Epithelial cell of esophagus (primary cell): ENCODE measurements at regions not wholly inside any gene's neighbourhood (a gene's known extent, or its start where the extent isn't known, plus 50 kb on each side); places are given as distances from the start of the nearest gene placed in this dataset.

Experiments
- DNase-seq: peaks from one replicate; pipeline ENCODE4 v3.0.0; 2010; ENCODE audit warnings: low read depth
- H3K4me3 ChIP-seq: 2 replicates; pipeline ENCODE4 v1.5.1; 2011; ENCODE audit warnings: mild to moderate bottlenecking, low read length, control low read depth
- TF ChIP-seq, protein P1 (sequence below): IDR thresholded peaks from 2 replicates; pipeline ENCODE4 v1.5.1; 2011; ENCODE audit warnings: low read depth, mild to moderate bottlenecking, low read length, control low read depth, inconsistent platforms; ENCODE audit not compliant: insufficient read depth; ENCODE audit errors: missing control alignments

DNA sequence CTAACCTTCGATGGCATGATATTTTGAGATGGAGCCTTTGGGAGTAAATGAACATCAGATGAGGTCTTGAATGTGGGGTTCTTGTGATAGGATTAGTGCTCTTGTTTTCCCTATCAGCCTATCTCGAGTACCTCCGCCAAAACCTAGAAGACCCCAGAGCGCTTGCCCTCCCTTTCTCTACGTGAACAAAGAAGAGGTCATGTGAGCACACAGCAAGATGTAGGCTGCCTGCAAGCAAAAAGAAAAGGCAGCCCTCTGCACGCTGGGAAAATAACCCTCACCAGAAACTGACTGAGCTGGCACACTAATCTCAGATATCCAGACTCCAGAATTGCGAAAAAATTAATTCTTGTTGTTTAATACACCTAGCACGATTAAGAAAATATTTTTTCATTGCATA is 799.8 kb upstream of the SLC10A2 start:
- TF ChIP-seq, protein P1, sequence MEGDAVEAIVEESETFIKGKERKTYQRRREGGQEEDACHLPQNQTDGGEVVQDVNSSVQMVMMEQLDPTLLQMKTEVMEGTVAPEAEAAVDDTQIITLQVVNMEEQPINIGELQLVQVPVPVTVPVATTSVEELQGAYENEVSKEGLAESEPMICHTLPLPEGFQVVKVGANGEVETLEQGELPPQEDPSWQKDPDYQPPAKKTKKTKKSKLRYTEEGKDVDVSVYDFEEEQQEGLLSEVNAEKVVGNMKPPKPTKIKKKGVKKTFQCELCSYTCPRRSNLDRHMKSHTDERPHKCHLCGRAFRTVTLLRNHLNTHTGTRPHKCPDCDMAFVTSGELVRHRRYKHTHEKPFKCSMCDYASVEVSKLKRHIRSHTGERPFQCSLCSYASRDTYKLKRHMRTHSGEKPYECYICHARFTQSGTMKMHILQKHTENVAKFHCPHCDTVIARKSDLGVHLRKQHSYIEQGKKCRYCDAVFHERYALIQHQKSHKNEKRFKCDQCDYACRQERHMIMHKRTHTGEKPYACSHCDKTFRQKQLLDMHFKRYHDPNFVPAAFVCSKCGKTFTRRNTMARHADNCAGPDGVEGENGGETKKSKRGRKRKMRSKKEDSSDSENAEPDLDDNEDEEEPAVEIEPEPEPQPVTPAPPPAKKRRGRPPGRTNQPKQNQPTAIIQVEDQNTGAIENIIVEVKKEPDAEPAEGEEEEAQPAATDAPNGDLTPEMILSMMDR: no peak
- DNase-seq: no peak
- H3K4me3 ChIP-seq: no peak overlapping the region

DNA sequence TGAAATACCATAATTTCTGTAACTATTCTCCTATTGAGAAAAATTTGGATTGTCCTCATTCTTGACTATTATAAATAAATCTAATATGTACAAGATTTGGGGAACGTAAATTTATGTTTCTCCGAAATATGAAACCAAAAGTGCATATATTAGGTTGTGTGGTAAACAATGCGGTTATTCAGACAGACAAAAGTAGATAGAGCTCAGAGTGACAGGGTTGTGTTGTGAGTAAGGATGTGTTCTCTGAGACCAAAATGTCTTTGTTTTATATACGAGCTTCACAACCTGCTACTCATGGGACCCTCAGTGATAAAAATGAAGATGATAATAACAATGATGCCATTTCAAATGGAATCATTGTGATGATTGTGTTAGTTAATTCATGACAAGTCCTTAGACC is 796.3 kb upstream of the SLC10A2 start:
- TF ChIP-seq, protein P1: no peak
- DNase-seq: no peak

DNA sequence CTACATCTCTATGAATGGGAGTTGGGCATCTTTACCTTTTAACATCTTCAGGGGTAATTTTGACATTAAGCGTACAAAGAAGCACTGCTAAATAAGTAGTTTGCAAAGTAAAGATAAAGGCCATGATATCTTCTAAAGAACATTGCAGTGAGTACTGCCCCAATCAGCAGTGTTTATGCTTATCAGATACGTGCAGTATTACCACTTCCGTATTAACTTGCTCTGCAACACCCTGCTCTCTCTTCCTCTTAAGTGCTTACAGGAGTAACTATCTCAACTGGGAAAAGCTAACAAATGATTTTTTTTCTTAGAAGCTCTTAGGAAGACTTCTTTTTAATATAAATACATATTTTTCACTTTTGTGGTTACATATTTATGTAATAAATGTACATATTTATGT is 793.7 kb upstream of the SLC10A2 start:
- no peak overlapping the region for H3K4me3 ChIP-seq
- TF ChIP-seq, protein P1: no peak
- no peak for DNase-seq

More for the DNA sequence above, 796.3 kb upstream of the SLC10A2 start:
- no peak overlapping the region for H3K4me3 ChIP-seq

DNA sequence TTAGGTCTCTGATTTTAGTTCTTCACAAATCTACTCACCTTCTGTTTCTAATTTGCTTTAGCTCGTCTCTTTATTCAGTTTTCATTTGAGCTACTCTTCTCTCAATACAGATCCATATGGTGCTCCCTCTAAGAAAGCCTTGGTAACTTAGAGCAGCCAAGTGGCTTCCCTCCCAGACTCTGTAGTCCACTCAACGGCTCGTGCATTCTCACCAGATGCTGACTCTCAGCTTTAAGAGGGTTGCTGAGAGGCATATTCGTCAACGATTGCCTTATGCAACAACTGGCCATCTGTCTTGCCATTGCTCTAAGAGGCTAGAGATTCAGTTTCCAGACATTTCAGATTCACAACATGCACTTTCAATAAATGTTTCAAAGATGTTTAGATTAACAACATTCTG is 785.8 kb upstream of the SLC10A2 start:
- H3K4me3 ChIP-seq: no peak overlapping the region
- TF ChIP-seq, protein P1: no peak

DNA sequence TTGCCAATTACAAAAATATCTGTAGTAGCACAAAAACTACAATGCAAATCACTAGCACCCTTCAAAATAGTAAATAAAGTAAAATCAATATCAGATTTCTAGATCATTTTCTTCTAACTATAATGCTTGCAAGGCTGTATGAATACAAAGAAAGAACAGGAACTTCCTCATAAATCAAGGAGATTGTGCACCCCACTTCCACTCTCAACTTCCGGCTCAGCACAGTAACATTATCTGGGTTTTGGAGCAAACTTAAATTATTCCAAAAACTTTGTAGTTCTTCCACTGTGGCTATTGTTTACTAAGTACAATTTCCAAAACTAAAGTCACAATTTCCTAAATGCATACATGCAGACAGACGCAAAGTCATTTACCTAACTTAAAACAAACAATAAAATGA is 778.3 kb upstream of the SLC10A2 start:
- H3K4me3 ChIP-seq: no peak overlapping the region
- no peak for DNase-seq
- TF ChIP-seq, protein P1: no peak

More for the DNA sequence above, 785.8 kb upstream of the SLC10A2 start:
- no peak for DNase-seq

DNA sequence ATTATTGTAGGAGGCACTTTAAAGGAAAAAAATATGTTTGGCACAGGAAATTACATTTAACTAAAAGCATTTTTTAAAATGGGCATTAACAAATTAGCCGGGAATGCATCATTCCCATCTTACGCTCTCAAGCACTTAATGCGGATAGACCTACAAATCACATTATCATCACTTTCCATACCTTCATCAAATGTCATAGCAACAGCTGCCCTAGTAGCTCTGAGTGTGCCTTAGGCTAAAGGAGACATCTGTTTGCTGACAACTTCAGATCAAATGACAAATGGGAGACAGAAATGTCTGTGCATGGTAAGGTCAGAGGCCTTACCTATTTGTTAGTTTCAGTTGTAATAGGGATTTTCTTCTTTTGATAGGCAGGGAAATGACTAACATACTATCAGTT is 773.2 kb upstream of the SLC10A2 start:
- no peak for DNase-seq
- no peak overlapping the region for H3K4me3 ChIP-seq
- TF ChIP-seq, protein P1: no peak

DNA sequence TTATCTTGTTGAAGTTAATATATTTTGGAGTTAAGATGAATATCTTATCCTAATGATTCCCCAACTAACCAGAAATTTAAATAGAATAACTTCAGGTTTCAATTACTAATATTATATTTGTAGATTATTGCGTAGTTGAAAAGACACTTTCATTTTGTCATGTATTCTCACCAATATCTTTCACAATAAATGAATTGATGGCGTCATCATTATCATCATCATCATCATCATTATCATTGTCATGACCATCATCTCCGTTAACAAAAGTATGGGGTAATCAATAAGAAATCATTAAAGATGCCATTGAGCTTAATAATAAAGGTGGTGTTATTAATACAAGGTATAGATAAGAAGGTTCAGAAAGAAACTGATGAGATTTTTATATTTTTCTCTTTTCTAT is 768.8 kb upstream of the SLC10A2 start:
- no peak overlapping the region for H3K4me3 ChIP-seq
- TF ChIP-seq, protein P1: no peak
- DNase-seq: no peak
